GM19324 (cell line): ENCODE measurements at regions not wholly inside any gene's neighbourhood (a gene's known extent, or its start where the extent isn't known, plus 50 kb on each side); places are given as distances from the start of the nearest gene placed in this dataset.

Experiments used
- ATAC-seq: cut with Tn5 transposase; IDR thresholded peaks from one replicate; pipeline ENCODE4 v1.9.1; 2021; ENCODE audit warnings: mild to moderate bottlenecking, moderate library complexity; ENCODE audit not compliant: unreplicated experiment, low FRiP score

GRCh38 chr5:164420161-164420560 lies 914.7 kb downstream of the MAT2B start:
- no peak for ATAC-seq

- no peak for ATAC-seq
Observed at GRCh38 chr5:164422400-164422799, 917.0 kb downstream of the MAT2B start.

GRCh38 chr5:164431634-164432304 lies 926.4 kb downstream of the MAT2B start:
- ATAC-seq = no peak

GRCh38 chr5:164433106-164433870 lies 927.9 kb downstream of the MAT2B start:
- no peak for ATAC-seq

- no peak for ATAC-seq
Observed at GRCh38 chr5:164435576-164435975, 930.2 kb downstream of the MAT2B start.

GRCh38 chr5:164439799-164440198 lies 934.4 kb downstream of the MAT2B start:
- no peak for ATAC-seq

- ATAC-seq = no peak
Observed at GRCh38 chr5:164449460-164449859, 944.0 kb downstream of the MAT2B start.

- ATAC-seq = no peak
Observed at GRCh38 chr5:164466033-164466432, 960.6 kb downstream of the MAT2B start.

GRCh38 chr5:164470312-164470711 lies 964.9 kb downstream of the MAT2B start:
- ATAC-seq = no peak

GRCh38 chr5:164472165-164472564 lies 966.7 kb downstream of the MAT2B start:
- ATAC-seq = no peak

- no peak for ATAC-seq
Observed at GRCh38 chr5:164475339-164475977, 970.0 kb downstream of the MAT2B start.

- no peak for ATAC-seq
Observed at GRCh38 chr5:164481270-164481669, 975.9 kb downstream of the MAT2B start.

- ATAC-seq = no peak
Observed at GRCh38 chr5:164482351-164482750, 976.9 kb downstream of the MAT2B start.

- ATAC-seq = no peak
Observed at GRCh38 chr5:164484948-164485347, 979.5 kb downstream of the MAT2B start.

- no peak for ATAC-seq
Observed at GRCh38 chr5:164487939-164488338, 982.5 kb downstream of the MAT2B start.

GRCh38 chr5:164497311-164498064 lies 992.1 kb downstream of the MAT2B start:
- ATAC-seq = no peak

- ATAC-seq = no peak
Observed at GRCh38 chr5:164498438-164498837, 993.0 kb downstream of the MAT2B start.

GRCh38 chr5:164500856-164501255 lies 995.4 kb downstream of the MAT2B start:
- ATAC-seq = no peak

GRCh38 chr5:164501344-164501743 lies 995.9 kb downstream of the MAT2B start:
- no peak for ATAC-seq

- peak; percentile 68 for ATAC-seq
Observed at GRCh38 chr5:164504141-164504772, 998.8 kb downstream of the MAT2B start.
